Peyer's patch (tissue), 4 donors: ENCODE measurements at regions not wholly inside any gene's neighbourhood (a gene's known extent, or its start where the extent isn't known, plus 50 kb on each side); places are given as distances from the start of the nearest gene placed in this dataset.

Source experiments
- DNase-seq, 3 donors: peaks; one replicate each; pipeline ENCODE4 v3.0.0-alpha.2; 2017 to 2019
- H3K27ac ChIP-seq, 4 donors: fragments of 200-600 bp; sonication (generic); one replicate each; pipeline ENCODE4 v1.5.1; 2016 to 2019
- H3K27me3 ChIP-seq, 2 donors: fragments of 200-600 bp; sonication (generic); one replicate each; pipeline ENCODE4 v1.5.1; 2019
- H3K36me3 ChIP-seq, 3 donors: fragments of 200-600 bp; sonication (generic); one replicate each; pipeline ENCODE4 v1.5.1; 2016 to 2019
- H3K4me1 ChIP-seq, 4 donors: fragments of 200-600 bp; sonication (generic); one replicate each; pipeline ENCODE4 v1.5.1; 2016 to 2019
- H3K4me3 ChIP-seq, 4 donors: fragments of 200-600 bp; sonication (generic); 1 replicate in 3 of 4; 2 replicates in 1 of 4; pipeline ENCODE4 v1.5.1; 2016 to 2019; ENCODE audit warnings: mild to moderate bottlenecking in 1 of 4
- H3K9me3 ChIP-seq, 4 donors: fragments of 200-600 bp; sonication (generic); one replicate each; pipeline ENCODE4 v1.5.1; 2016 to 2019; ENCODE audit warnings: mild to moderate bottlenecking in 1 of 4
- CTCF ChIP-seq, 6 experiments: fragments of 450-650 bp in 4 of 6; fragments of 200-600 bp in 2 of 6; sonication (generic) in 1 of 6; IDR thresholded peaks; one replicate each; pipeline ENCODE4 v1.5.1; 2017 to 2019; ENCODE audit warnings: antibody characterized with exemption in 6 of 6, mild to moderate bottlenecking in 3 of 6, moderate library complexity in 1 of 6
- POLR2A ChIP-seq, 2 donors: fragments of 450-650 bp; IDR thresholded peaks; one replicate each; pipeline ENCODE4 v1.5.1; 2017; ENCODE audit warnings: antibody characterized with exemption in 2 of 2, mild to moderate bottlenecking in 2 of 2, moderate library complexity in 2 of 2

GRCh38 chr10:105925045-105925785 is 1239.3 kb downstream of the SORCS1 start:
- no peaks in the 10 kb centered on the region for H3K4me1 ChIP-seq
- no peak for DNase-seq
- TF ChIP-seq CTCF (IDR thresholded peaks at IDR 0.05) (no peak), POLR2A (IDR thresholded peaks at IDR 0.05) (no peak)
- no peak overlapping the region for H3K4me3 ChIP-seq
- H3K27ac ChIP-seq = no peak overlapping the region
- no peaks in the 10 kb centered on the region for H3K36me3 ChIP-seq
- no peaks in the 10 kb centered on the region for H3K27me3 ChIP-seq
- peaks cover 0 to 3% (median 0%) of the 10 kb centered on the region in 4 donors for H3K9me3 ChIP-seq

GRCh38 chr10:105921348-105921747 is 1243.2 kb downstream of the SORCS1 start:
- H3K4me3 ChIP-seq = no peak overlapping the region
- peaks cover 0 to 3% (median 0%) of the 10 kb centered on the region in 4 donors for H3K9me3 ChIP-seq
- H3K27me3 ChIP-seq = no peaks in the 10 kb centered on the region
- no peaks in the 10 kb centered on the region for H3K4me1 ChIP-seq
- TF ChIP-seq CTCF (IDR thresholded peaks at IDR 0.05) = no peak
- TF ChIP-seq POLR2A (IDR thresholded peaks at IDR 0.05) = no peak
- DNase-seq = no peak
- H3K27ac ChIP-seq = no peak overlapping the region
- no peaks in the 10 kb centered on the region for H3K36me3 ChIP-seq

- Histone ChIP-seq H3K27me3 (no peaks in the 10 kb centered on the region), H3K27ac (no peak overlapping the region), H3K9me3 (no peaks in the 10 kb centered on the region), H3K4me3 (no peak overlapping the region), H3K36me3 (no peaks in the 10 kb centered on the region), H3K4me1 (no peaks in the 10 kb centered on the region)
- TF ChIP-seq POLR2A (IDR thresholded peaks at IDR 0.05) (no peak), CTCF (IDR thresholded peaks at IDR 0.05) (no peak)
- DNase-seq = no peak
These were observed 1250.1 kb downstream of the SORCS1 start for GRCh38 chr10:105914432-105914831.

- DNase-seq = no peak
- H3K27ac ChIP-seq = no peak overlapping the region
- no peak overlapping the region for H3K4me3 ChIP-seq
- H3K36me3 ChIP-seq = no peaks in the 10 kb centered on the region
- H3K9me3 ChIP-seq = no peaks in the 10 kb centered on the region
- no peaks in the 10 kb centered on the region for H3K27me3 ChIP-seq
- no peaks in the 10 kb centered on the region for H3K4me1 ChIP-seq
- TF ChIP-seq POLR2A (IDR thresholded peaks at IDR 0.05) = no peak
- no peak for TF ChIP-seq CTCF (IDR thresholded peaks at IDR 0.05)
These were observed 1255.8 kb downstream of the SORCS1 start for GRCh38 chr10:105908701-105909100.

- Histone ChIP-seq H3K4me3 (no peak overlapping the region), H3K9me3 (peaks cover 0 to 4% (median 0%) of the 10 kb centered on the region in 4 donors), H3K27me3 (no peaks in the 10 kb centered on the region), H3K36me3 (no peaks in the 10 kb centered on the region), H3K4me1 (no peaks in the 10 kb centered on the region), H3K27ac (no peak overlapping the region)
- DNase-seq = no peak
- no peak for TF ChIP-seq POLR2A (IDR thresholded peaks at IDR 0.05)
- no peak for TF ChIP-seq CTCF (IDR thresholded peaks at IDR 0.05)
These were observed 1244.4 kb downstream of the SORCS3 start for GRCh38 chr10:105885495-105885894.
